Right renal cortex interstitium (tissue), 3 donors: ENCODE measurements at regions not wholly inside any gene's neighbourhood (a gene's known extent, or its start where the extent isn't known, plus 50 kb on each side); places are given as distances from the start of the nearest gene placed in this dataset.
"Not testable (repeated sequence)": the region's sequence is repeated elsewhere in the genome, so short reads cannot be mapped to it uniquely, and the experiment has no call there.

Source experiments
- DNase-seq, 3 donors: peaks; one replicate each; pipeline ENCODE4 v3.0.0-alpha.2; 2013; ENCODE audit warnings: low read depth in 3 of 3, low spot score in 2 of 3

DNA sequence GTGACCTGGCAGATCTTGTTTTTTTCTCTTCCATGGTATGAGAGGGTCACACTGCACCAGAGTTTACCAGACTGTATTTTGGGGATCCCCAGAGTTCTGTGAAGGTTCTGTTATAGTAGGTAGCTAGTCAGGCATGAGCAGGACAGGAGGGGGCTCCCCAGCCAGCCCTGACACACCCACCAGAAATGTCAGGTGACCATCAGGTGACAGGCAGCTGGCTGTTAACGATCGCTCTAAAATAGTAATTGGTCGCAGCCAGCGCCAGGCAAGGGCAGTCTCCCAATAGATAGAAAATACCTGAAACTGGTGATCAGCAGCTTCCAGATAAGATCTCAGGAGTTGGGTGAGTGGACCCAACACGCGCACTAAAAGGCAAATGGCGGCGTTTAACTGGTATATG lies 264.9 kb downstream of the RHOU start:
- no peak for DNase-seq

GRCh38 chr1:229001467-229002011 lies 266.3 kb downstream of the RHOU start:
- no peak for DNase-seq

GRCh38 chr1:229002037-229002436 lies 266.8 kb downstream of the RHOU start:
- no peak for DNase-seq

GRCh38 chr1:229002451-229002960 lies 267.2 kb downstream of the RHOU start:
- DNase-seq, result no peak

DNA sequence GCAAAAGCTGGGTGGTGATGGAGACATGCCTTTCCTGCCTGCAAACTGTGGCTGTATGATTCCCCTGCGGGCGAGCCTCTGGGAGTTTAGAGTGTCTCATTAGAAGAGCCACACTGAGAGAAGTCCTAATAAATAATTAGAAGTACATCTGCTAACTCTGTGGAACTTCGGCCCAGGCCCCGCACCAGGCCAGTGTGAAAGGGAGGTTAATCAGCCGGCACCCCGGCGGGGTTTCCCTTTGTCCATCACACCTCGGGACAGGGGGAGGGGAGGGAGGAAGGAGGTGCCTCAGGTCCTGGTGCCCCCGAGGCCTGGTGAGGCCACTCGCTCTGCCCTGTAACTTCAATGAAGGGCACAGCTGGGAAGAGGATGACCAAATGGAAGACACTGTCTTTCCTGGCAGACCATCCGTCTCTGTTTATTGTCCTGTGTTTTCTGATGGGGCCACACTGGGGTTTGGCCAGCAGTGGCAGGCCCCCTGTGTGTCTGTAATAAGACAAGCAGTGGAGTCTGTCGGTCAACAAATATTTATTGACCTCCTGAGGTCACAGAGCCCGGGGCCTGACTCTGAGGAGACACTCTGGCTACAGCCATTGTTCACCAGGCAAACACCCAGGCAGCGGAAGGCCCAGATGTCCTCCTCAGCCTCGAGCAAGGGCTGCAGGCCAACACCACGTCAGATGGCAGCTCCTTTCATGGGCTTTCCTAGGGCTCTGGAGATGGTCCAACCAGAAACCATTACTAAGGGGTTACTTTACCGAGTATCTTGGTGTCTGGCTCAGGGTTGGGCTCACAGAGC lies 267.5 kb upstream of the RAB4A start:
- no peak for DNase-seq

- DNase-seq, result no peak
These were observed 266.7 kb upstream of the RAB4A start for GRCh38 chr1:229004066-229004833.

DNA sequence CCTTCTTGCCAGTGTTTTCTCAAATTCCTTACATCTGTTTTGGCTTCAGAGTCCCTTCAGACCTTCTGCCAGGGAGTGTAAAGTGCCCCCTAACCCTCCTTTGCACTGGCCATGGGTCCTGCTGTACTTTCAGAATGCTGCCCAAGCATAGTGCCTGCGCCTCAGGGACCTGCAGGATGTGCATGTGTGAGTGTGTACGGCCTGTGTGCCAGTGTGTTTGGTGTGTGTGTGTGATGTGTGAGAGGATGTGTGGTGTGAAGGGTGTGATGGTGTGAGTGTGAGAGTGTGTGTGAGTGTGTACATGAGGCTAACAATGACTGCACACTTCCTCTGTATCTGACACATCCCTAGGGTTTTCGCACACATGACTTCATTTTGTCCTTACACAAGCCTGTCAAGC lies 265.8 kb upstream of the RAB4A start:
- DNase-seq, result no peak

DNA sequence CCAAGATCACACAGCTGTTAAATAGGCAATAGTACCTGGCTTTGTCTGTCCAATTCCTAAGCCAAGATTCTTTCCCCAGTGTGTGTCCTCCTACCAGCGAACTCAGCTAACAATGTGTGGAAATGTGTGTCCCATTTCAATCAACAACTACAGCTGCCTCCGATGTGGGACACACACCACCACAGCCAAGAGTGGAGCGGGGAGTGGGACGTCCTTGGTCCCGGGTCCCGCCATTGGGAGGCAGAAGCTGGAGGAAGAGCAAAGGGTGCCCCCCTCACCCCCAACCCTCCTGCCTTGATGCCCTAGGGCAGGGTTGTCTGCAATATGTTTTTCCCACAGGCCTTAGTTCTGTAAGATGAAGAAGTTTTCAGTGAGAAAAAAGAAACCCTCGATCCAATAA lies 265.4 kb upstream of the RAB4A start:
- no peak for DNase-seq

DNA sequence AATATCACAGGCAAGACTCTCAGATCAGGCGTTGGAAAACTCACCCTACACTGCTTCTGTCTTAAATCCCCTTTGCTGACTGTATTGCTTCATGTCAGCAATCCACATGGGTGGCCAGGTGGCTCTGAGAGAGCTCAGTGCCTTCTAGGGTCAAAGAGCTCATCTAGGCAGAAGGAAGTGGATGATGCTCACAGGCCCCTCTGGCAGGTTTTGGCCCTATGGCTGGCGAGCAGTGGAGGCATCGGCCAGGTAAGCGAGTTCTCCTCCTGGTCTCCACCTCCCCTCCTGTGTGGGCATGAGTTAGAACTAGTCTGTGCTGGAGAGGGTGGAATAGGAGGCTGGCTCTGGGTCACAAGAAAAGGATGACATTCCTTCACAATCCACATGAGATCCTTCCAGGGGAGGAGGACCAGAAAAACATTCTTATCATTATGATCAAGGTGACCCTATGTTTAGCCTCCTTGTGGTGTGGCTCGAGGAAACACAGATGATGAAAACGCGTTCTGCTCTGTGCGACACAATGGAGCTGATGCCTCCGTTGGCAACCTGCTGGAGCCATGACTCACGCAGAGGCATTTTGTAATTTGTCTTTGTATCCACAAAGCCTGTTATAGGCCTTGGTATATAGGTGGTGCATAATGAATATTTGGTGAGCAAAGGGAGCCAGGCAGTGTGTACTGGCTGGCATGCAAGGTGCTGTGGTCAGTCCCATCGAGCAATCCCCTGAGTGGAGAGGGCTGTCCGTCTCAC lies 264.6 kb upstream of the RAB4A start:
- DNase-seq, result no peak

DNA sequence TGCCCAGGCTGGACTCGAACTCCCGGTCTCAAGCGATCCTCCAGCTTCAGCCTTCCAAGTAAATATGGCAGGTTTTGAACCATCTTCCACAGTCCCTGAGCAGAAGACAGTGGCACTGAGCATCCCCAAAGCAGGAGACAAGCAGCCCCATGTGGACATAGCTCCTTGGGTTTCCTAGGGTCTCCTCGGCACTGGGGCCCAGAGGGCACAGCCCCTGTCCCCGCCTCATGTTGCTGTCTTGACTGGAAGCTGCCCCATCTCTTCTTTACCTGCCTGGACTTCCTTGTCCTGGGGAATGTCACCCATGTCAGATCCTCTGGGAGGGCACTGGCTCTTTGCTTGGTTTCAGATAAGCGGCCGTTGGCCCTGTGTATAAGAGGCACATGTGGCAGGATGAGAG lies 263.7 kb upstream of the RAB4A start:
- no peak for DNase-seq

- DNase-seq, result no peak
These were observed 263.2 kb upstream of the RAB4A start for GRCh38 chr1:229007701-229008100.

- DNase-seq, result not testable (repeated sequence)
These were observed 262.6 kb upstream of the RAB4A start for GRCh38 chr1:229008347-229008746.

DNA sequence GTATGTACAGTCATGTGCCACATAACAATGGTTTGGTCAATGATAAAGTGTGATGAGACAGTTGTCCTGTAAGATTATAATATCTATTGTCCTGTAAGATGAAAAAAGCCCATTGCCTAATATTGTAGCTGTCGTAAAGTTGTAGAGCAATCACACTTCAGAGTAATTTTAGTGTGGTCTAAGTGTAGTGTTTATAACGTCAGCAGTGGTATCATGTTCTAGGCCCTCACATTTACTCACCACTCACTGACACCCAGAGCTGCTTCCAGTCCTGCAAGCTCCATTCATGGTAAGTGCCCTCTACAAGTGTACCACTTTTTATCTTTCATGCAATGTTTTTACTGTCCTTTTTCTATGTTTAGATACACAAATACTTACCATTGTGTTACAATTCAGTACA lies 259.9 kb upstream of the RAB4A start:
- no peak for DNase-seq

GRCh38 chr1:229012823-229013222 lies 258.1 kb upstream of the RAB4A start:
- no peak for DNase-seq

DNA sequence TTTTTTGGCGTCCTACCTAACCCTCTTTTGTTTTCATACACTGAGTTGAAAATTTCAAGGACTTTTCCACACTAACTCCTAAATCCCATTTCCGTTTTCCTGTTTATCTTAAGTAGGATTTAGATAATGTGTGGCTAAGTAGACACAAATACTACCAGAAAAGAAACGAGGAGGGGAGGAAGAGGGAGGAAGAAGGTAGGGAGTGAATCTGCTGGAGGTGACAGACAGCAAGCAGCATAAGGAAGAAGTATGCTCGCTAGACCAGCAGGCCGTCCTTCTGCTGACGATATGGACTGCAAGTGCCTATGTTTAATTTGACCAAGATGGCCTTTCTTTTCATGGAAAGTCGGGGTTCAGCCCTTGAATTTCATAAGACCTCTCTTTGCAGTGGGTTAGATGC lies 256.9 kb upstream of the RAB4A start:
- DNase-seq, result no peak

- no peak for DNase-seq
These were observed 255.1 kb upstream of the RAB4A start for GRCh38 chr1:229015806-229016205.

DNA sequence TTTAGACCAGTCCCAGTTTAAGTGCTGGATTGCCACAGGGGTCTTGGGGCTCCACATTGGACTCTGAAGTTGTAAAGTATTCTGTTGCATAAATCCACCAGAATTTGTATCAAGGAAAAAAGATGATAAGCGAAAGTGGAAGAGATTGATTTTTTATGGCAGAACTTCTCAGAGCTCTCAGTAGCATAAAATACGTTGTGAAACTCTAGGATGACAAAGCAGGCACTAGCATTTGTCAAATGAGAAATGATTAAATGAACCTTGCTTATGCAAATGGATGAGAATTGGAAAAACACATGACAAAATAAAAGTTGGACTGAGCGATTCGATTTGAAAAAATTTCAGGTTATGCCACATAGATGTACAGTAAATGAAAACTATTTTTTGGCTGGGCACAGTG lies 253.8 kb upstream of the RAB4A start:
- no peak for DNase-seq

- DNase-seq, result no peak
These were observed 252.1 kb upstream of the RAB4A start for GRCh38 chr1:229018674-229019295.

- DNase-seq, result no peak
These were observed 251.1 kb upstream of the RAB4A start for GRCh38 chr1:229019663-229020271.

DNA sequence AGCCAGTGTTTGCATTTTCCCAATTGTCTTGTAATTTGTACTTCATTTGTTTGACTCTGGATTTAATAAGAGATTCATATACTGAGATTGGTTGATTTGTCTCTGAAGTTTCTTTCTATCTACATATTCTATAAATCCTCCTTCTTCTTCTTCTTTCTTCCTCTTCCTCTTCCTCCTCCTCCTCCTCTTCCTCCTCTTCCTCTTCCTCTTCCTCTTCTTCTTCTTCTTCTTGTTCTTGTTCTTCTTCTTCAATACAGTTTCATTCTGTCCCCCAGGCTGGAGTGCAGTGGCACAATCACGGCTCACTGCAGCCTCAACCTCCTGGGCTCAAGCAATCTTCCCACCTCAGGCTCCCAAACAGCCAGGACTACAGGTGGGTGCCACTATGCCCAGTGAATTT lies 249.9 kb upstream of the RAB4A start:
- not testable (repeated sequence) for DNase-seq
